GM18498 (cell line): ENCODE measurements at regions not wholly inside any gene's neighbourhood (a gene's known extent, or its start where the extent isn't known, plus 50 kb on each side); places are given as distances from the start of the nearest gene placed in this dataset.

Source experiments
- ATAC-seq: cut with Tn5 transposase; IDR thresholded peaks from one replicate; pipeline ENCODE4 v1.9.1; 2021; ENCODE audit warnings: mild to moderate bottlenecking, moderate library complexity; ENCODE audit not compliant: unreplicated experiment

- no peak for ATAC-seq
Measured at GRCh38 chr6:141347906-141348492, 784.7 kb upstream of the GJE1 start.

- no peak for ATAC-seq
Measured at GRCh38 chr6:141347086-141347485, 785.6 kb upstream of the GJE1 start.

GRCh38 chr6:141346535-141346934, 786.2 kb upstream of the GJE1 start:
- ATAC-seq, result no peak

GRCh38 chr6:141337191-141337590, 795.5 kb upstream of the GJE1 start:
- ATAC-seq, result no peak

- ATAC-seq, result no peak
Measured at GRCh38 chr6:141335477-141336273, 797.0 kb upstream of the GJE1 start.

- ATAC-seq, result no peak
Measured at GRCh38 chr6:141326925-141327324, 805.8 kb upstream of the GJE1 start.

- ATAC-seq, result peak; percentile 66
Measured at GRCh38 chr6:141326426-141326825, 806.3 kb upstream of the GJE1 start.

GRCh38 chr6:141321493-141322347, 811.0 kb upstream of the GJE1 start:
- ATAC-seq, result no peak

GRCh38 chr6:141316236-141316635, 816.5 kb upstream of the GJE1 start:
- no peak for ATAC-seq

- no peak for ATAC-seq
Measured at GRCh38 chr6:141313986-141314385, 818.7 kb upstream of the GJE1 start.

GRCh38 chr6:141309295-141309694, 823.4 kb upstream of the GJE1 start:
- no peak for ATAC-seq

- no peak for ATAC-seq
Measured at GRCh38 chr6:141307309-141307998, 825.3 kb upstream of the GJE1 start.

- no peak for ATAC-seq
Measured at GRCh38 chr6:141303907-141304306, 828.8 kb upstream of the GJE1 start.

- ATAC-seq, result no peak
Measured at GRCh38 chr6:141301779-141302178, 830.9 kb upstream of the GJE1 start.

GRCh38 chr6:141290941-141291721, 841.6 kb upstream of the GJE1 start:
- no peak for ATAC-seq

- no peak for ATAC-seq
Measured at GRCh38 chr6:141288947-141289346, 843.8 kb upstream of the GJE1 start.

GRCh38 chr6:141282263-141282662, 850.5 kb upstream of the GJE1 start:
- ATAC-seq, result no peak

GRCh38 chr6:141269684-141270083, 863.0 kb upstream of the GJE1 start:
- no peak for ATAC-seq

- no peak for ATAC-seq
Measured at GRCh38 chr6:141267420-141267819, 865.3 kb upstream of the GJE1 start.
